Osteocyte (in vitro differentiated cells): ENCODE measurements at regions not wholly inside any gene's neighbourhood (a gene's known extent, or its start where the extent isn't known, plus 50 kb on each side); places are given as distances from the start of the nearest gene placed in this dataset.

Source experiments
- DNase-seq: peaks from one replicate; pipeline ENCODE4 v3.0.0; 2021; ENCODE audit warnings: mixed read lengths; ENCODE audit not compliant: unreplicated experiment; ENCODE audit errors: extremely low spot score
- H3K27ac Mint-ChIP-seq: one replicate; pipeline ENCODE4 v1.8.0; 2021; ENCODE audit warnings: mild to moderate bottlenecking, mixed read lengths; ENCODE audit not compliant: unreplicated experiment
- H3K27me3 Mint-ChIP-seq: one replicate; pipeline ENCODE4 v1.8.0; 2021; ENCODE audit warnings: mixed read lengths; ENCODE audit not compliant: unreplicated experiment
- H3K36me3 Mint-ChIP-seq: one replicate; pipeline ENCODE4 v1.8.0; 2021; ENCODE audit warnings: mixed read lengths; ENCODE audit not compliant: unreplicated experiment
- H3K4me1 Mint-ChIP-seq: one replicate; pipeline ENCODE4 v1.8.0; 2021; ENCODE audit warnings: mixed read lengths; ENCODE audit not compliant: unreplicated experiment
- H3K4me3 Mint-ChIP-seq: one replicate; pipeline ENCODE4 v1.8.0; 2021; ENCODE audit warnings: mild to moderate bottlenecking, moderate library complexity, mixed read lengths; ENCODE audit not compliant: unreplicated experiment
- H3K9me3 Mint-ChIP-seq: one replicate; pipeline ENCODE4 v1.8.0; 2021; ENCODE audit warnings: mixed read lengths; ENCODE audit not compliant: unreplicated experiment
- CTCF ChIP-seq: fragments of 200-600 bp; sonication (generic); IDR thresholded peaks from 2 replicates; pipeline ENCODE4 v1.5.0; 2021; ENCODE audit warnings: antibody characterized with exemption, mild to moderate bottlenecking, moderate library complexity

- Mint-ChIP-seq H3K4me3 (no peak overlapping the region), H3K27ac (no peak overlapping the region), H3K9me3 (peaks cover 10% of the 10 kb centered on the region), H3K4me1 (no peaks in the 10 kb centered on the region), H3K36me3 (no peaks in the 10 kb centered on the region), H3K27me3 (no peaks in the 10 kb centered on the region)
- no peak for DNase-seq
- no peak for TF ChIP-seq CTCF
Observed at GRCh38 chr5:8471581-8471980, 602.6 kb downstream of the MTRR start.

- H3K36me3 Mint-ChIP-seq = no peaks in the 10 kb centered on the region
- no peak for DNase-seq
- no peak overlapping the region for H3K27ac Mint-ChIP-seq
- H3K27me3 Mint-ChIP-seq = no peaks in the 10 kb centered on the region
- H3K9me3 Mint-ChIP-seq = peaks cover 10% of the 10 kb centered on the region
- no peak overlapping the region for H3K4me3 Mint-ChIP-seq
- H3K4me1 Mint-ChIP-seq = no peaks in the 10 kb centered on the region
- TF ChIP-seq CTCF = no peak
Observed at GRCh38 chr5:8473016-8473415, 604.1 kb downstream of the MTRR start.

GRCh38 chr5:8473827-8474568 is 605.0 kb downstream of the MTRR start:
- Mint-ChIP-seq H3K9me3 (peaks cover 10% of the 10 kb centered on the region), H3K36me3 (no peaks in the 10 kb centered on the region), H3K4me3 (no peak overlapping the region), H3K4me1 (no peaks in the 10 kb centered on the region), H3K27me3 (no peaks in the 10 kb centered on the region), H3K27ac (no peak overlapping the region)
- TF ChIP-seq CTCF = peak; percentile 26
- no peak for DNase-seq

GRCh38 chr5:8474569-8474930 is 605.6 kb downstream of the MTRR start:
- Mint-ChIP-seq H3K36me3 (no peaks in the 10 kb centered on the region), H3K4me3 (no peak overlapping the region), H3K9me3 (peaks cover 9% of the 10 kb centered on the region), H3K27me3 (no peaks in the 10 kb centered on the region), H3K4me1 (no peaks in the 10 kb centered on the region), H3K27ac (no peak overlapping the region)
- no peak for TF ChIP-seq CTCF
- no peak for DNase-seq

- H3K36me3 Mint-ChIP-seq = no peaks in the 10 kb centered on the region
- TF ChIP-seq CTCF = no peak
- DNase-seq = no peak
- H3K4me3 Mint-ChIP-seq = no peak overlapping the region
- no peaks in the 10 kb centered on the region for H3K9me3 Mint-ChIP-seq
- H3K27me3 Mint-ChIP-seq = no peaks in the 10 kb centered on the region
- H3K4me1 Mint-ChIP-seq = no peaks in the 10 kb centered on the region
- H3K27ac Mint-ChIP-seq = no peak overlapping the region
Observed at GRCh38 chr5:8478326-8478725, 609.4 kb downstream of the MTRR start.
